Mesothelial cell of epicardium (in vitro differentiated cells): ENCODE measurements at regions not wholly inside any gene's neighbourhood (a gene's known extent, or its start where the extent isn't known, plus 50 kb on each side); places are given as distances from the start of the nearest gene placed in this dataset.

Experiments used
- DNase-seq, 2 experiments: peaks; one replicate each; pipeline ENCODE4 v3.0.0; 2021; ENCODE audit warnings: low spot score in 2 of 2; ENCODE audit not compliant: unreplicated experiment in 2 of 2
- H3K27ac Mint-ChIP-seq: 2 replicates; pipeline ENCODE4 v1.8.0; 2021; ENCODE audit warnings: mixed read lengths
- H3K27me3 Mint-ChIP-seq: 2 replicates; pipeline ENCODE4 v1.8.0; 2021; ENCODE audit warnings: low read depth, mixed read lengths
- H3K36me3 Mint-ChIP-seq: 2 replicates; pipeline ENCODE4 v1.8.0; 2021; ENCODE audit warnings: mixed read lengths
- H3K4me1 Mint-ChIP-seq: 2 replicates; pipeline ENCODE4 v1.8.0; 2021; ENCODE audit warnings: mixed read lengths
- H3K4me3 Mint-ChIP-seq: 2 replicates; pipeline ENCODE4 v1.8.0; 2021; ENCODE audit warnings: mild to moderate bottlenecking, moderate library complexity, mixed read lengths
- H3K9me3 Mint-ChIP-seq: 2 replicates; pipeline ENCODE4 v1.8.0; 2021; ENCODE audit warnings: mixed read lengths
- CTCF ChIP-seq: fragments of 200-600 bp; sonication (generic); IDR thresholded peaks from one replicate; pipeline ENCODE4 v1.5.0; 2021; ENCODE audit warnings: antibody characterized with exemption; ENCODE audit not compliant: unreplicated experiment

- Mint-ChIP-seq H3K4me1 (no peaks in the 10 kb centered on the region), H3K27me3 (peaks cover 63% of the 10 kb centered on the region)
- DNase-seq, result peak in 1 of 2 experiments; percentile 47
Measured at GRCh38 chr14:21978184-21978998, 304.8 kb upstream of the OR4E1 start.

GRCh38 chr14:21974741-21975140 lies 301.1 kb upstream of the OR4E1 start:
- Mint-ChIP-seq H3K27me3 (peaks cover 88% of the 10 kb centered on the region), H3K36me3 (no peaks in the 10 kb centered on the region), H3K9me3 (no peaks in the 10 kb centered on the region), H3K4me3 (no peak overlapping the region), H3K27ac (no peak overlapping the region), H3K4me1 (no peaks in the 10 kb centered on the region)
- DNase-seq, result no peak
- TF ChIP-seq CTCF, result no peak

More at GRCh38 chr14:21978184-21978998, 304.8 kb upstream of the OR4E1 start:
- Mint-ChIP-seq H3K4me3 (no peak overlapping the region), H3K36me3 (no peaks in the 10 kb centered on the region), H3K9me3 (peaks cover 3% of the 10 kb centered on the region), H3K27ac (no peak overlapping the region)
- peak; percentile 52 for TF ChIP-seq CTCF

GRCh38 chr14:21965042-21965441 lies 291.4 kb upstream of the OR4E1 start:
- H3K36me3 Mint-ChIP-seq, result no peaks in the 10 kb centered on the region
- H3K27me3 Mint-ChIP-seq, result peaks cover 32% of the 10 kb centered on the region
- no peak overlapping the region for H3K27ac Mint-ChIP-seq
- no peaks in the 10 kb centered on the region for H3K9me3 Mint-ChIP-seq
- TF ChIP-seq CTCF, result no peak
- no peak overlapping the region for H3K4me3 Mint-ChIP-seq
- DNase-seq, result no peak
- H3K4me1 Mint-ChIP-seq, result no peaks in the 10 kb centered on the region

- H3K27ac Mint-ChIP-seq, result no peak overlapping the region
- TF ChIP-seq CTCF, result no peak
- peaks cover 24% of the 10 kb centered on the region for H3K27me3 Mint-ChIP-seq
- no peak for DNase-seq
- H3K4me3 Mint-ChIP-seq, result no peak overlapping the region
- no peaks in the 10 kb centered on the region for H3K9me3 Mint-ChIP-seq
- no peaks in the 10 kb centered on the region for H3K4me1 Mint-ChIP-seq
- no peaks in the 10 kb centered on the region for H3K36me3 Mint-ChIP-seq
Measured at GRCh38 chr14:21964180-21964579, 290.6 kb upstream of the OR4E1 start.

- peaks cover 16% of the 10 kb centered on the region for H3K27me3 Mint-ChIP-seq
- H3K4me1 Mint-ChIP-seq, result no peaks in the 10 kb centered on the region
- no peak overlapping the region for H3K27ac Mint-ChIP-seq
- H3K36me3 Mint-ChIP-seq, result no peaks in the 10 kb centered on the region
- no peak for TF ChIP-seq CTCF
- peaks cover 15% of the 10 kb centered on the region for H3K9me3 Mint-ChIP-seq
- no peak overlapping the region for H3K4me3 Mint-ChIP-seq
- no peak for DNase-seq
Measured at GRCh38 chr14:21960636-21961035, 287.0 kb upstream of the OR4E1 start.
